Fibroblast of skin of right quadriceps (primary cell): ENCODE measurements at regions not wholly inside any gene's neighbourhood (a gene's known extent, or its start where the extent isn't known, plus 50 kb on each side); places are given as distances from the start of the nearest gene placed in this dataset.

Experiments used
- DNase-seq: peaks from one replicate; pipeline ENCODE4 v3.0.0-alpha.2; 2013

DNA sequence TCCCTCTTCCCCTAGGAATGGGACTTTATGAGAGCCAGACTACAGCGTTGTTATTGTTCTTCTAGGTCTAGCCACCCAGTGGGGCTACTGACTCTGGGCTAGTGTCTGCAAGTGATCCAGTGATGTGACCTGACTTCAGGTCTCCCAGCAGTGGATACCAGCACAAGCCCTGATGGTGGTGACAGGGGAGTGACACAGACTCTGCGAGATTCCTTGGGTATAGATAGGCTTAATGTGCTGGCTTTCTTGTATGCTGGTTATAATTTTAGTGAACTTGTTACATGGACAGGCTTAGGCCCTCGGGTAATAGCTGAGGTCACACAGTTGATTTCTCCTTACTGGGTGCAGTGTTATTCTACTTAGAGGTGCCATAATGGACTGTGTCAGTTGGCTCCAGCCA lies 106.9 kb downstream of the TBC1D30 start:
- DNase-seq = no peak

DNA sequence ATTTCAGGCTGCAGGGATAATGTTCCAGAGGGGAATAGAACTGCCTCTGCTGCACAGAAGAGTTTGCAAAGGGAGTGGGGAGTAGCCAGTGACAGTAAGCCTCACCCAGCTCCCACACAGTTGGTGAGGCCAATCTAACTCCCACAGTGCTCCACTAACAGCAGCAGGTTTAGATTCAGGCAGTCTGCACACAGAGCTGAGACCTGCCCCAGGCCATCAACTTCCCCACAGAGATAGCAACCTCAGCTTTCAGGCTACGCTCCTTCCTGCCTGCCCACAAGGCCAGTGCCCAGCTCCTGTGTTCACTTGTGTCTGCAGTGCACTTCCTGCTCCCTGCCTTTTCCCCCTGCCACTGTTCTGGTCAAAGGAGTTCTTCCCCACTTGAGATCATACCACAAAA lies 107.5 kb downstream of the TBC1D30 start:
- no peak for DNase-seq

DNA sequence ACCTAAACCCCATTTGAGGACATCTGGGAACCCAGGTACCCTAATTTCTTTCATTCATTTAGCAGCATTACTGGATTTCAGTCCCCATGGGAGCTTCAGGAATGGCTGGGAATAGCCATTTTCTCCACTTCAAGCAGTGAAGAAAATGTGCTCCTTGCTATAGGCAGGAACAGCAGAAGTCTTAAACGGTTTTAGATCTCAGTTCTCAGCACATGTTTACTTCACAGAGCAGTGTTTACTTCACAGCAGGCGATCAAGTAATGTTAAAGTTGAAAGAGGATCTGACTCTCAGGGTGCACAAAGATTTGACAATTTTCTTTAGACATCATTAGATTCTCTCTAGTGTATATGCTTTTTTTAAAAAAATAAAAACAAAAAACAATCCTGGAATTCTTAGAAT lies 109.3 kb downstream of the TBC1D30 start:
- DNase-seq = no peak

DNA sequence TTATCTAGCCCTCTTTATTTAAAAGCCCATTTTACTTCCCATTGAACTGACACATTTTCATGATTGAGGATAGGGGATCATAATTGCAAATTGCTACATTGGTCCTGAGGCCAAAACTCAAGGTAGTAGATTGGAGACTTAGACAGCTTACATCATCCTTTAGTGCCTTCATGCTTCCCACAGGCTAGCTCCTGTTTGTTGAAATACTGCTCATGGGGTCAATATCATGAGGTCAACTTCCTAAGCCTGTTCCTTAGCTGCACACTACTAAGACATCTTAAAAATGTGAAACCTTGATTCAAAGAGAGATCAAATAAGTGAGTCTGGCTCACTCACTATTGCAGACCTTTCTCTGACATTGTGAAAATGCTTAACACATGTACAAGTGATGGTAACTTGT lies 113.0 kb downstream of the TBC1D30 start:
- DNase-seq = no peak

DNA sequence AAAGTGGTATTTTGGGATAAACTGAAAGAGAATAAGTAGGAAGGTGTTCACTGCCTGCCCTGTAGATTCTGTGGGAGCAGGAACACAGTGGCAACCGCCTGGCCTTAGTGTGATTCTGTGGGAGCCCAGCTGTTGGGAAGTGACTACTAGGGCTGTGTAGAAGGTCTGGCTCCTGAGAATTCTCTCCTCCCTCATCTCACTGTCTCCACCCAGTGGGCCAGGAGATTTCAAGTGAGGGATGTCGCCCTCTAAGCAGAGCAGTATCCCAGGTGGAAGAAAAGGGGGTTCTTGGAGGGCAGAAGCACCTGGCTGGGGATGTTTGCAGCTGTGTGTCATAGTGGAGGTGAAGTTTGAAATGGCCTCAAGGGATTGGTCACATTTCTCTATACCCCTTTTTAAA lies 113.7 kb downstream of the TBC1D30 start:
- no peak for DNase-seq

DNA sequence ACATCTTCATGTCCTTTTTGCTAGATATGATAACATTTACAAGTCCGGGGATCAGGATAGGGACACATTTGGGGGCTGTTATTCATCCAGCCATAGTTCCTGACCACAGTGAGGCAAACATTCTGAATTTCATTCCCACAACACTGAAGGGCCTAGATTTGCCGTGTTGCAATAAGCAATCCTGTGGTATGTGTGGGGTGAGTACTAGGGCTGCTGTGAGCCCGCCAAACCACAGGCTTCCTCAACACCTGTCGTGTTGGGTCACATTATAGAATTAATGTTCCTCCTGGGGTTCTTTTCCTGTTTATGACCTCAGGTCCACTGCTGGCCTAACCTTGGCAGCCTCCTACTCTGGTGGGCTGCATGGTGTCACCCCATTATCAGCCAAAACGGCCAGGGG lies 119.2 kb downstream of the TBC1D30 start:
- DNase-seq = peak; percentile 54

DNA sequence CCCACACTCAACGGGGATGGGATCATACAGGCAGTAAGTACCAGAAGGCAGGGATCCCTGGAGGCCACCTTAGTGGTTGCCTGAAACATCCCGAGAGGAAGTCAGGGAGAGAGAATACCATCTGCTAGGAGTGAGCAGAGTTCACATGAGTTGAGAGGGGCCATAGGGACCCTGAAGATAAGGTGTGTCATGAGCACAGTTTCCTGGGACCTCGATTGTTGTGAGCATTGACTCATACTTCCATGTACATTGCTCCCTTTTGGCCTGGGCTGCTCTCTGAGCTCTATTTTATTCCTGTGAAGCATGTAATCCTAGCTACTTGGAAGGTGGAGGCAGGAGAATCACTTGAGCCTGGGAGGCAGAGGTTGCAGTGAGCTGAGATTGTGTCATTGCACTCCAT lies 120.5 kb downstream of the TBC1D30 start:
- DNase-seq = no peak

DNA sequence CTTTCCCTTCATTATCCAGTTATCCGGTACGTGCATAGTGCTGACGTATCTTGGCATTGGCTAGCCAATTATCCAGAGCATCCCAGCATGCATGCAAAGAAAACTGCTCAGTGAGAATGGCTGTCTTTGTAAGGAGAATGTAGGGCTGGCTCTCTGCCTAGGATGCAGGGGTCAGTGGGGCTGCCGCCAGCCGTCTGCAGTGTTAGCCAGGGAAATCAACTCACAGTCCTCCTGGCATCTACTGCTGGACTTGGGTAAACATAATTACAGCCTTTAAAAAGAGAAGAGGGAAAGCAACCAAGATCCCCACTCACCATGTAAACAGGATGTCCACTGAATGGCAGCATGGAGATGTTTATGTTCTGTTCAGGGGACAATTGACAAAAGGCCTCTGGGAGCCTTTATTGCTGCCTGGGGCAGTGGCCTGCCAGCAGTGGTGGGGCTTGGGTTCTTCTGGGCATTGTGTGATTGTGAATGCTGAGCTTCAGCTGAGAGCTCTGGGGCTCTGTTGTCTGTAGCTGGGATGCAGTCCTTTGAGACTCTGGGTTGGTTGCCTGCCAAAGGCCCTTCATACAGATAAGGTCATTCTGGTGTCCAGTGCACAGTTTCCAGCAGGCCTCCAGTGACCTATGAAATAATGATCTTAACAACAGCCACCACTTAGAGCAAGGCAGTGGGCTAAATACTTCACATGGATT lies 121.8 kb downstream of the TBC1D30 start:
- DNase-seq = no peak

DNA sequence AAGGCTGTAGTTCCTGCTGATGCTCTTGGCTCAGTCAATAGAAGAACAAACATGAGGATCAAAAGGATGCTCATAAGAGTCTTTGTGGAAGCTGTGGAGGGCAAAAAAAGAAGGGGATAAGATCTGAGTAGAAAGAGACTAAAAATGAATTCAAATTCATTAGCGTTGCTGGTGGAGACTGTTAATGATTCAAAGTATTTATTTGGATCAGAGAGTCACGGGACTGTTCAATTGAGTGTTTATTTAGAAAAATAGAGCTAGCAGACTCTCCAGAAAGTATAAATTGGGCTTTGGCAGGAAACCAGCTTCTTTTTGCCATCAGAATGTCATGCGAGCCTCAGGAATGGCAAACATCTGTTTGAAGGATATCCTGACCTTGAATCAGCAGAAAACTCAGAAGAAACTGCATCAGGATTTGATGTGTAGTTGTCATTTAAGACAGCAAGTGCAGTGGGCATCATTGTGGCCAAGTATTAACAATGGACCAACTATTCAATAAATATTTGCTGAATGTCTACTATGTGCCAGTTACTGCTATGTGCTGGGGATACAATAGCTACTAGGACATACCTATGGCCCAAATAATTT lies 126.4 kb downstream of the TBC1D30 start:
- DNase-seq = peak; percentile 6

DNA sequence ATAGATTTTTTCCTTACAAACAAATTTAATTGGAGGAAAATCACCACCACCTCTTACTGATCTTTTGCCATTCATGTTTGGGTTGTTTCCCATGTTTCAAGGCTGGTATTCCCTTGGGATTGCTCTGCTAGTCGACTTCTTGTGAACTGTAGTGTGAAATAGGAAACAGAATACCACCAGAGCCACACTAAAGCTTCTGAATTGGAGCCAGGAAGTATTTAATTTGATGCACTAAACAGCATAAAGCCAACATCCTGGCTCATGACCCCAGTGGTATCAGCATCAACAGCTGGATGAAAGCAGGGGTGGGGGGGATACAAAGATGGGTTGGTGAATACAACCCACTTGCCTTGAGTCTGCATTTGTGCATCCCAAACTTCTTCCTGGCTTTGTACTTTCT lies 127.5 kb downstream of the TBC1D30 start:
- DNase-seq = no peak

DNA sequence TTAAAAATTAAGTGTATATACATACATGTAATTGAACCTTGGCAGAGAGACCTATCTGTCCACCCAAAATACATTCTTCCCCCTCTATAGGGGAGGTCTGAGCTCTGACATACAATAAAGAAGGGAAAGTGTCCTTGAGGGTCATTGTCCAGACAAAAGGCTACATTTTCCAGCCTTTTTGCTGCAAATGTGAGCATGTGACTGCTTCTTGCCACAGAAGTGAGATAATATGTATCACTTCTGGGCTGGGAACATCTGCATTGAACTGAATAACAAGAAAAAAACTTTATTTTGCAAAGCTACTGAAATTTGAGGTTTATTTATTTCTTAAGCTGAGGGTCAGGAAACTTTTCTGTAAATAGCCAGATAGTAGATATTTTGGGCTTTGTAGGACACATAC lies 131.3 kb downstream of the TBC1D30 start:
- DNase-seq = no peak

DNA sequence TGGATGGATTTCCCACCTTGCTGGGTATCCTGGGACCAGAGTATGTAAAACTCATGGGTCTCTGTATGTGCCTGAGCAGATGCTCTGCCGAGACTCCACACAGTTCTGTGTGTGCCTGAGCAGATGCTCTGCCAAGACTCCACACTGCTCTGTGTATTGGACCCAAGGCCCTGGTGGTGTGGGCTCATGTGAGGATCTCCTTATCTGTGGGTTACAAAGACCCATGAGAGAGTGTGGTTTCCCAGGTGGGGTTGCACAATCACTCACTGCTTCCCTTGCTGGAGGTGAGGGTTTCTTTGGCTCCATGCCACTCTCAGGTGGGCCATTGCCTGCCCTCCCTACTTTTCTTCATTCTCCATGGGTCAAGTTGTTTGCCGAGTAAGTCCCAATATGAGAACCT lies 141.5 kb downstream of the TBC1D30 start:
- no peak for DNase-seq

DNA sequence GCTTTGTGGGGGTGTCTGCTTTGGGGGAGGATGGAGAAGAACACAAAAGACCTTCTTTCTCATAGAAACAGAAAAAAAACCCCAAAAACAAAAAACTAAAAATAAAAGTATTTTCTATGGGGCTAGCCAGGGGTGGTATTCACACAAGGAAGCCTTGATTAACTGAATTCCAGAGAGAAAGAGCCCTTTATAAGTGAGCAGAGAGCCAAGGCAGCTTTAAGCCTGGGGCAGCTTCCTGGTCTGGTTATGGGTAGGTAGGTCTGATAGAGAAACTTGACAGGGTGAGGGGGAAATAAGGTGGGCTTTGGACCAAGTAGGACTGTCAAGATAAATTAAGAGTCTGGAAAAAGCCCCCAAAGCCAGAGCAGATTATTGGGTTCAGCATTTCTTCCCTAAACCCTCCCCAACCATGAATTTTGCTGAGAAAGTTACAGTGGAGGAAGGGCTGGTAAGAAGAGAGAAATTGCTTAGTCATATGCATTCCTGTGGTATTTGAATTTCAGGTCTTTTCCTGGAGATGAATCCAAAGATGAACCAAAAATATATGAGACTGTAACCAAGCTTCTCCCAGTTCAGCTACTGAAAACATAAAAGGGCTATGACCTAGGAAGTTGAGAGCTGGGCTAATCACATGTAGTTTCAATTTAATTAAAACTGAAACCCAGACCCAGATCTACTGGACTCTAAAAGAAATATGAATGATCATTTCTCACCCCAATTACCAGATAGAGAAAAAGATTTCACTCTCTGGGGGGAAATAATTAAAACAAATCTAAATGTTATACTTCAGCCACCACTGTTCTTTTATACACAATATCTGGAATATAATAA lies 144.8 kb downstream of the TBC1D30 start:
- peak; percentile 3 for DNase-seq

DNA sequence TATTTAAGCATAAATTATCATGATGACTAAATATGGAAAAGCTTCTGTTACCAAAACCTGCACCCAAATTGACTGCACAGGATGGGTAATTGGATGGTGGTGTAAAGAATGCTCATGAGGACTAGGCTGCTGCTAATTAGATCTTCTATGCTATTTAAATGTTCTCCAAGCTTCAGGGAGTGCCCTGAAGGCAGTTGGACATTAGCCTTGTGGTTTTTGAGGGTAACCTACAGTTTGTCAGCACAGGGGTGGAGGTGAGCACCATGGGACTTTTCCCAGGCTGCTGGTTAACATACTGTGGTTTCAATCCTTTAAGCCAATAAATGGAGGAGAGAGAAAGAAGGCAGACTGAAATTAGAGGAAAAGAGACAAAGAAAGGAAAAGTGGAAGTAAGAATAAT lies 145.0 kb downstream of the WIF1 start:
- no peak for DNase-seq

DNA sequence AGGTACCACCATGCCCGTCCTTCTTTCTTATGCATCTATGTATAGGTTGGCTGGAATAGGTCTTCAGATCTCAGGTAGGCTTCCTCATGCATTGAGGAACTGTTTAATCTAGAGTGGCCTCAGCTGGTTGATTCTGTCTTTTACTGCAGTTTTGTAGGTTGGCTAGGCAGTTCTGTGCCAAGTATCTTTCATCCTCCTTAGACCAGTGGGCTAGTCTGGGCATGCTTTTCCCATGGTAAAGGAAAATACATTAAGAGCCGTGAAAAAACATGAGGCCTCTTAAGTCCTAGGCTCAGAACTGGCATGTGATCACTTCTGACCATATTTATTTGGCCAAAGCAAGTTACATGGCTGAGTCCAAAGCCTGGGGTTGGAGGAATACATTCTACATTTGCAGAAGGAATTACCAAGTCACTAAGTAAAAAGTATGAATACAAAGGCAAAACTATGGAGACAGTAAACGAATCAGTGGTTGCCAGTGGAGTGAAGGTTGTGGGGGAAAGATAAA lies 137.3 kb downstream of the WIF1 start:
- no peak for DNase-seq

DNA sequence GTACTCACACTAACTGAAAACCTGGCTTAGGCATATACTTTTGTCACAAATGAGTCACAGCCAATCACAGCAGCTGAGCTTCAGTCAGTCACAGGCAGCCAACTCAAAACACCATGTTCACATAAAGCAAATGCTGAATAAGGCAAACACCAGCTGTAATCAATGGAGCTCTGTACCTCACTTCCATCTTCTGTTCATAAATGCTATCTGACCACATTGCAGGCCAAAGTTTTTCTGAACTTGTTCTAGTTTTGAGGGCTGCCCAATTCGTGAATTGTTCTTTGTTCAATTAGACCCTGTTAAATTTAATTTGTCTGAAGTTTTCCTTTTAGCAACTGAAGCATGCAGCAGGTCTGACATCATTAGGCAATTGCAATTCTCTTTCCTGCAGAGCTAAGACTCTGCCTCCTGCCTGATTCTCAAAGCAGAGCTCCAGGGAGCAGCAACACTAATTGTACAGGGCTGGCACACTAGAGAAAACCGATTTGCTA lies 129.9 kb downstream of the WIF1 start:
- DNase-seq = no peak

DNA sequence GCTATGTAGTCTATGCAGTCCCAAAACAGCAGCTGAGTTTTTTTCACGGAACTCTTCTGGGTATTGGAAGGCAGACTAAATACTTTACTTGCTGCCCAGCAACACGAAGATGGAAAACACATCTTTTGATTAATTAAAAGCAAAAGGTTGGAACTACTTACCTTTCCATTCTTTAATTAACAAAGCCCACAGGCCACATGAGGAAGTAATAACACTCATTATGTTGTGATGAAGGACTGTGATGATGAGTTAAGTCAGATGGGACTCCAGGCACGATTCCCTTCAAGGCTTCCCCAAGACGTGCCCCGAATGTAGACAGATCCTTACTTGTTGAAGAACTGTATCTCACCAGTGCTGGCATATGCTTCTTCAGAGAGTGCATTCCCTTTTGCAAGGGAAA lies 129.0 kb downstream of the WIF1 start:
- DNase-seq = no peak

DNA sequence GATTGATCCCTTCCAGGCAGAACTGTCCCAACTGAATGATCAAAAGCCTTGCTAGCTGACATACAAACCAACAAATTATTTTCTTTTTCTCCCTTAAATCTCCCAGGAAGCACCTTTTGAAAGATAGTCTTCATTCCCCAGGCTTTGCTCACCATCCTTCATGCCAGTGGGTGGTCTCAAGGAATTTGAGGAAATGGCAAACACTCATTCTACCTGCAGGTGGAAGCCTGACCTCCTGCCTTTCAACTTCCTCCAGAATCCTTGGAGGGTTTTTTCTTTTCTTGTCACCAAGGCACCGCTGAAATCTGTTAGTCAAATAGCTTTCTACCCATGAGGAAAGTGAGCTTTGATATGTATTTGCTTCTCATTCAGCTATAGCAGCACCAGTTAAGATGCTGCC lies 128.5 kb downstream of the WIF1 start:
- DNase-seq = no peak

DNA sequence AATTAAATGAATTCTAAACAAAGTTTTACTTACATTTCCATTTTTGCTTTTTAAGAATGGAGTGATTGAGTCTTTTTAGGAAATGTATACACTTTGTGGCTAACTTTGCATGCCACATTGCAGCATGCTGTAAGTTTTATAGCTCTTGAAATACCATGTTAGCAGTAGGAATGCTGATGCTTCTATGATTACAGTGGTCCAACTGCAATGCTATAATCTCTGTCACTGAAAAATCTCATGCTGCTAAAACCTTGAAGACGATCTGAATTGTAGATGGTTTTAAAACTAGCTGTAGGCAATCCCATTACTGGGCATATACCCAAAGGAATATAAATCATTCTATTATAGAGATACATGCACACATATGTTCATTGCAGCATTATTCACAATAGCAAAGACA lies 127.6 kb downstream of the WIF1 start:
- DNase-seq = peak; percentile 51

DNA sequence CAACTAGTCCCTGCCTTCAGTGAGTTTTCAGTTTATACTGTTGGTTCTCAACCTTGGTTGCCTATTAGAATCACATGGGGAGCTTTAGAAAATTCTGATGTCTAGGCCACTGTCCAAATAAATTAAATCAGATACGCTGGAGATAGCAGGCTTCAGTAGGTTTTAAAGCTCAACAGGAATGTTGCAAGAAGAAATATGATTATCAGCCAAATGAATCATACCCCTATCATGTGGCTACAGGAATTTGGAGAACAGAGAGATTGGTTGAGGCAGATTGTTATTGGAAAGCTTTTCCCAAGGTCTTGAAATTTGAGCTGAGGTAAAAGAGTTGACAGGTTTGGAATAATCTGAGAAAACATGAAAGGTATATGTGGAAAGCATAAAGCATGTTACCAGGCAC lies 125.3 kb downstream of the WIF1 start:
- DNase-seq = peak; percentile 15

DNA sequence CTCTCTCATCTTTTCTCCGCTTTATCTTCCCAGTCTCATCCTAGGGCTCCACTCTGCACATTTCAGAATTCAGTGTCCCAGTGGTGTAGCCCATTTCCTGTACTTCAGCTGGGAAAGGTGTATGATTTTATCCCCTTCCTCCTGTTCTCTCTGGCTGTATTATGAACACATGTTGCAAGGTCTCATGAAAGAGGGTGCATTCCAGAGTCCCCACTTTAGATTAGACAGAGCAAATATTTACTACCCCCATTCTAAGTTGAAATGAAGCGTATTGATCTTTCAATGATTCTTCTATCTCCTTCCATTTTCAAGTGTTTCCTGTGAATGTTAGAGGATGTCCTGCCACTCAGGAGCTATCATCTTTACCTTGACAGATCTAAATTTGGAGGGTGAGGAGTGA lies 123.2 kb downstream of the WIF1 start:
- DNase-seq = no peak

DNA sequence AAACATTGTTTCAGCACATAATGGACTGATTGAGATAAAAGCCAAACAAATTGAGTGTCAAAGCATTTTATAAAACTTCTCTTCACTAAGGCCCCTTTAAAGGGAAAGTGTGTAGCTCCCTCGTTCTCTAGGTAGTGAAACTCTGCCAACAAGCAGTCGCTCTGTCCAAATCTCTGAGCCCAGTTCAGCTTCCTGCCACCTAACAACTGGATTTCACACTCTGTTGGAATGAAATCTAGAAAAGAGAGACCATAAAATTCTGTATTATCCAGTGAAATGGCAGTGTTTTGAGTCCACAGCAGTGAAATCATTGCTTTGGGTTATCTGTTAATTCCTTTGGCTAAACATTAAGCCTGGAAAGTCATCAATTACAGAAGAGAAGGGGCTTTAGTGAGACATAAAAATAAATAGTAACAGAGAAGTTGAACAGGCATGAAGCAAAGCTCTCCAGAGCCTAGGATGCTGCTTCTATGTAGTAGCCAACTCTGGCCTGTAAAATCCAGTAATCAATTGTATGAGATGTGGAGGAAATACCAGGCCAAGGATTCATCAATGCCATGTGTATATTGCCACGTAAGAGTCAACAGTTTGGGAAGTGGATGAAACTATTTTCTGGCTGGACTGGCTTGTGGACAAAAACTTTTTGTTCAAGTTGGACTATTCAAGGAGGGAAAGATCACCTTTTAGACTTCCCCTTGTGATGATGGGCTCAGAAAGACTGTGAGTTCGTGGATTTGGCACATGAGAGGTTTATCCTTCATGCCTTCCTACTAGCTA lies 122.5 kb downstream of the WIF1 start:
- DNase-seq = peak; percentile 31

DNA sequence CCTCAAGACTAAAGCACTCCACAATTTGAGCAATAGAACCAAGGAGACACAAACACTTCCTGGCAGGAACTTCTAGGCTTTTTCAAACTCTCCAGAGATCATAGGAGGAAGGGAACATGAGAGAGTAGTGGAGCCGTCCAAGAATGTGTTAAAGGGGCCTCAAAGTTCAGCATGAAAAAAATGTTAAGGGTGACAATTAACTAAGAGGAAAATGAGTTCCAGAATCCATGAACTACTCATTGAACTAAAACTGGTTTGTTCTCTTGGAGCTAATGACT lies 122.0 kb downstream of the WIF1 start:
- no peak for DNase-seq
